GM12892 (cell line): ENCODE measurements at regions not wholly inside any gene's neighbourhood (a gene's known extent, or its start where the extent isn't known, plus 50 kb on each side); places are given as distances from the start of the nearest gene placed in this dataset.

ENCODE experiments used
- POLR2A ChIP-seq: IDR thresholded peaks from 2 replicates; pipeline ENCODE4 v1.6.1; 2011; ENCODE audit warnings: low read depth, low read length, control low read depth
- POLR2AphosphoS5 ChIP-seq: IDR thresholded peaks from 2 replicates; pipeline ENCODE4 v1.6.1; 2011; ENCODE audit warnings: low read depth, low read length, control low read depth
- TAF1 ChIP-seq: IDR thresholded peaks from 2 replicates; pipeline ENCODE4 v1.6.1; 2011; ENCODE audit warnings: low read depth, mild to moderate bottlenecking, control low read depth, low read length, borderline replicate concordance

DNA sequence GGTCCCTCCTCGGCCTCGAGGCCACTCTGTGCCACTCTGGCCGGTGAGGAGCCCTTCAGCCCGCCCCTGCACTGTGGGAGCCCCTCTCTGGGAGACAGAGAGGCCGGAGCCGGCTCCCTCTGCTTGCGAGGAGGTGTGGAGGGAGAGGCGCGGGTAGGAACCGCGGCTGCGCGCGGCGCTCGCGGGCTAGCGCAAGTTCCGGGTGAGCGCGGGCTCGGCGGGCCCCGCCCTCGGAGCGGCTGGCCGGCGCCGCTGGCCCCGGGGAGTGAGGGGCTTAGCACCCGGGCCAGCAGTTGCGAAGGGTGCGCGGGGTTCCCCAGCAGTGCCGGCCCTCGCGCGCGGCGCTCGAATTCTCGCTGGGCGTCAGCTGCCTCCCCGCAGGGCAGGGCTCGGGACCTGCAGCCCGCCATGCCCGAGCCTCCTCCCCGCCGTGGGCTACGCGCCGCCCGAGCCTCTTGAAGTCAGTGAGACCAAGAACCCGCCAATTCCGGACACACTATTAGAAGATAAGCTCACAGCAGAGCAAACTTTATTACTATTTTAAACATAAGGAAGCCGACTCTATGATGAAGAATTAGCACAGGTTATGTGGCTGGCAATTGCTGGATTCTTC is 825.8 kb upstream of the FANCL start:
- TF ChIP-seq TAF1 (no peak), POLR2A (no peak), POLR2AphosphoS5 (no peak)
